A673 (cell line): ENCODE measurements at regions not wholly inside any gene's neighbourhood (a gene's known extent, or its start where the extent isn't known, plus 50 kb on each side); places are given as distances from the start of the nearest gene placed in this dataset.

ENCODE experiments used
- EZH2 ChIP-seq: fragments of 200-600 bp; sonication (generic); IDR thresholded peaks from 2 replicates; pipeline ENCODE4 v1.6.1; 2017; ENCODE audit warnings: borderline replicate concordance, low read depth, mild to moderate bottlenecking, mixed read lengths, antibody characterized with exemption, low read length; ENCODE audit not compliant: poor library complexity, severe bottlenecking
- TF ChIP-seq, protein P1 (sequence below): fragments of 300-800, 200-600 bp; sonication (generic); conservative IDR thresholded peaks from 2 replicates; pipeline ENCODE4 v1.5.1; 2017; ENCODE audit warnings: low read depth, mild to moderate bottlenecking, antibody characterized with exemption, low read length, moderate library complexity, mixed read lengths

DNA sequence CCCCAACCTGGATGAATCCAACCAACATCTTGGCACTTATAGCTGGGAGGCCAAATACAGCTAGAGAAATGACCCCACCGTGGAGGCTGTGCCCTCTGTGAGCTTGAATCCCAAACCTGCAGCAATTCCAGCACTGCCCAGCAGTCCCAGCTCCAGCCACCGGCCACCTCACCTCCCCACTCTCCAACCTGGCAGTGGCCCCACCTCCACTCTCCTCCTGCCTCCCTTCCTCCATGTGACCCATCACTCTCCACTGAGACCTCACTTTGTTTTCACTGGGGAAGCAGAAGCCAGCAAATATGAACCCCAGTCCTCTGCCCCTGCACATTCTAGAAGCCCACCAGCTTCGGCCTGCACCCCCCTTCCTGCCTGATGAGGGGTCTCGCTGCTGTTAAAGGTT lies 79.7 kb upstream of the LINGO1 start:
- TF ChIP-seq, protein P1, sequence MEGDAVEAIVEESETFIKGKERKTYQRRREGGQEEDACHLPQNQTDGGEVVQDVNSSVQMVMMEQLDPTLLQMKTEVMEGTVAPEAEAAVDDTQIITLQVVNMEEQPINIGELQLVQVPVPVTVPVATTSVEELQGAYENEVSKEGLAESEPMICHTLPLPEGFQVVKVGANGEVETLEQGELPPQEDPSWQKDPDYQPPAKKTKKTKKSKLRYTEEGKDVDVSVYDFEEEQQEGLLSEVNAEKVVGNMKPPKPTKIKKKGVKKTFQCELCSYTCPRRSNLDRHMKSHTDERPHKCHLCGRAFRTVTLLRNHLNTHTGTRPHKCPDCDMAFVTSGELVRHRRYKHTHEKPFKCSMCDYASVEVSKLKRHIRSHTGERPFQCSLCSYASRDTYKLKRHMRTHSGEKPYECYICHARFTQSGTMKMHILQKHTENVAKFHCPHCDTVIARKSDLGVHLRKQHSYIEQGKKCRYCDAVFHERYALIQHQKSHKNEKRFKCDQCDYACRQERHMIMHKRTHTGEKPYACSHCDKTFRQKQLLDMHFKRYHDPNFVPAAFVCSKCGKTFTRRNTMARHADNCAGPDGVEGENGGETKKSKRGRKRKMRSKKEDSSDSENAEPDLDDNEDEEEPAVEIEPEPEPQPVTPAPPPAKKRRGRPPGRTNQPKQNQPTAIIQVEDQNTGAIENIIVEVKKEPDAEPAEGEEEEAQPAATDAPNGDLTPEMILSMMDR, result no peak
- no peak for TF ChIP-seq EZH2
